Panc1 (cell line): ENCODE measurements at regions not wholly inside any gene's neighbourhood (a gene's known extent, or its start where the extent isn't known, plus 50 kb on each side); places are given as distances from the start of the nearest gene placed in this dataset.

Experiments used
- ATAC-seq: fragments of 200-7000 bp; cut with Tn5 transposase; 2 replicates; pipeline ENCODE4 v1.9.1; 2020; ENCODE audit warnings: mild to moderate bottlenecking, moderate library complexity
- BruUV-seq: library from RNA; stranded (reverse); fragments of 400-500 nt; replicated peaks from 2 replicates; lab custom pipeline; 2021; lab: Mats Ljungman, UMichigan
- CTCF ChIA-PET: fragments of 300-600 bp; sonication (Branson Sonifier 250); formaldehyde crosslinking; loops from one replicate; lab custom pipeline; 2022; ENCODE audit warnings: antibody characterized with exemption; lab: Charles Lee
- POLR2A ChIA-PET: fragments of 300-600 bp; sonication (Branson Sonifier 250); formaldehyde crosslinking; loops from one replicate; lab custom pipeline; 2022; ENCODE audit warnings: antibody characterized with exemption; lab: Charles Lee
- DNase-seq: peaks from one replicate; pipeline ENCODE4 v3.0.0-alpha.2; 2010; ENCODE audit warnings: low read depth, low spot score
- H3K27ac ChIP-seq: 2 replicates; pipeline ENCODE4 v1.5.1; 2011; ENCODE audit warnings: mild to moderate bottlenecking, low read length, inconsistent platforms
- H3K27me3 ChIP-seq: fragments of 200-500 bp; sonication (Bioruptor generic); 2 replicates; pipeline ENCODE4 v1.6.0; 2014; ENCODE audit warnings: low read length, inconsistent platforms; ENCODE audit not compliant: control insufficient read depth, insufficient read depth
- H3K36me3 ChIP-seq: fragments of 200-500 bp; sonication (Bioruptor generic); 2 replicates; pipeline ENCODE4 v1.5.1; 2014; ENCODE audit warnings: inconsistent platforms, mild to moderate bottlenecking, low read length, moderate library complexity; ENCODE audit not compliant: control insufficient read depth, insufficient read depth
- H3K4me1 ChIP-seq: 2 replicates; pipeline ENCODE4 v1.5.1; 2011; ENCODE audit warnings: inconsistent platforms, mild to moderate bottlenecking, low read length, moderate library complexity; ENCODE audit not compliant: control insufficient read depth, insufficient read depth
- H3K4me3 ChIP-seq, 2 experiments: 2 replicates each; pipeline ENCODE4 v1.5.1; 2011 to 2012; ENCODE audit warnings: low read depth in 2 of 2, low read length in 2 of 2, mild to moderate bottlenecking in 2 of 2, inconsistent platforms in 1 of 2, moderate library complexity in 1 of 2
- H3K9me3 ChIP-seq: fragments of 200-500 bp; sonication (Bioruptor generic); 2 replicates; pipeline ENCODE4 v1.5.1; 2014; ENCODE audit warnings: low read depth, mild to moderate bottlenecking, inconsistent platforms, low read length, moderate library complexity; ENCODE audit not compliant: control insufficient read depth, insufficient read depth
- POLR2AphosphoS5 ChIP-seq: IDR thresholded peaks from 2 replicates; pipeline ENCODE4 v1.6.1; 2012; ENCODE audit warnings: mild to moderate bottlenecking, low read depth, low read length, moderate library complexity
- SIN3A ChIP-seq: IDR thresholded peaks from 2 replicates; pipeline ENCODE4 v1.6.1; 2012; ENCODE audit warnings: low read depth, mild to moderate bottlenecking, low read length, moderate library complexity, borderline replicate concordance; ENCODE audit not compliant: insufficient read depth
- TCF7L2 ChIP-seq: IDR thresholded peaks from 2 replicates; pipeline ENCODE4 v1.6.1; 2011; ENCODE audit warnings: mild to moderate bottlenecking, low read depth, low read length, inconsistent platforms
- in situ Hi-C: cut with HindIII; loops from 2 replicates; pipeline ENCODE4 v1.10.0; 2016; ENCODE audit warnings: low sequenced_read_pairs, low pct_unique_long_range_greater_than_20kb
- intact Hi-C: fragments of 100-400 bp; cut with micrococcal nuclease; formaldehyde crosslinking; loops from one replicate; pipeline ENCODE4 v1.10.0; 2022; ENCODE audit not compliant: unreplicated experiment
- TF ChIP-seq, protein P1 (sequence below), 2 experiments: IDR thresholded peaks; 2 replicates each; pipeline ENCODE4 v1.6.1; 2011 to 2012; ENCODE audit warnings: low read depth in 2 of 2, control low read depth in 1 of 2, low read length in 1 of 2, mild to moderate bottlenecking in 1 of 2, moderate library complexity in 1 of 2; ENCODE audit not compliant: insufficient read depth in 1 of 2
- TF ChIP-seq, protein P2 (sequence below): fragments of 450-650 bp; IDR thresholded peaks from 2 replicates; pipeline ENCODE4 v1.5.1; 2017; ENCODE audit warnings: mild to moderate bottlenecking

DNA sequence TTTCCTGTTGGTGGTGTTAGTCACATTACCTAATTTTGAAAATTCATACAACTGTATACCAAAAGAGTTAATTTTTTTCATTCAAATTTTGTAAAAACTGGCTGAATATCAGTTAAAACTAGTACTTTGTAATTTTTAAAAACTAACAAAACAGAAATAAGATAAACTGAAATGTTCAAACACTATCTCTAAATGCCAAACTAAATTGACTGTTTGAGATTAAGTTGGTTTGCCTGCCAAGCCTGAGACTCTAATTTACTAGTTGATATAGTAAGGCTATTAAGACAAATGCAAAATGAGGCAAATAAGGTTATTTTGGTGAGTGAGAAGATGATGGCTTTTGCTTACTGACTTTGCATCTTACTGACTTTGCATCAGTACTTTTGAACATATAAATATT, 1134.9 kb upstream of the LRRN3 start:
- no peak for DNase-seq
- POLR2A ChIA-PET, result no interaction called here
- CTCF ChIA-PET, result no interaction called here
- Histone ChIP-seq H3K4me3 (no peak overlapping the region), H3K9me3 (no peaks in the 10 kb centered on the region), H3K27ac (no peak overlapping the region), H3K4me1 (no peaks in the 10 kb centered on the region), H3K36me3 (no peaks in the 10 kb centered on the region), H3K27me3 (no peaks in the 10 kb centered on the region)
- intact Hi-C loops (no loop called here), in situ Hi-C loops (no loop called here)
- TF ChIP-seq, protein P1, sequence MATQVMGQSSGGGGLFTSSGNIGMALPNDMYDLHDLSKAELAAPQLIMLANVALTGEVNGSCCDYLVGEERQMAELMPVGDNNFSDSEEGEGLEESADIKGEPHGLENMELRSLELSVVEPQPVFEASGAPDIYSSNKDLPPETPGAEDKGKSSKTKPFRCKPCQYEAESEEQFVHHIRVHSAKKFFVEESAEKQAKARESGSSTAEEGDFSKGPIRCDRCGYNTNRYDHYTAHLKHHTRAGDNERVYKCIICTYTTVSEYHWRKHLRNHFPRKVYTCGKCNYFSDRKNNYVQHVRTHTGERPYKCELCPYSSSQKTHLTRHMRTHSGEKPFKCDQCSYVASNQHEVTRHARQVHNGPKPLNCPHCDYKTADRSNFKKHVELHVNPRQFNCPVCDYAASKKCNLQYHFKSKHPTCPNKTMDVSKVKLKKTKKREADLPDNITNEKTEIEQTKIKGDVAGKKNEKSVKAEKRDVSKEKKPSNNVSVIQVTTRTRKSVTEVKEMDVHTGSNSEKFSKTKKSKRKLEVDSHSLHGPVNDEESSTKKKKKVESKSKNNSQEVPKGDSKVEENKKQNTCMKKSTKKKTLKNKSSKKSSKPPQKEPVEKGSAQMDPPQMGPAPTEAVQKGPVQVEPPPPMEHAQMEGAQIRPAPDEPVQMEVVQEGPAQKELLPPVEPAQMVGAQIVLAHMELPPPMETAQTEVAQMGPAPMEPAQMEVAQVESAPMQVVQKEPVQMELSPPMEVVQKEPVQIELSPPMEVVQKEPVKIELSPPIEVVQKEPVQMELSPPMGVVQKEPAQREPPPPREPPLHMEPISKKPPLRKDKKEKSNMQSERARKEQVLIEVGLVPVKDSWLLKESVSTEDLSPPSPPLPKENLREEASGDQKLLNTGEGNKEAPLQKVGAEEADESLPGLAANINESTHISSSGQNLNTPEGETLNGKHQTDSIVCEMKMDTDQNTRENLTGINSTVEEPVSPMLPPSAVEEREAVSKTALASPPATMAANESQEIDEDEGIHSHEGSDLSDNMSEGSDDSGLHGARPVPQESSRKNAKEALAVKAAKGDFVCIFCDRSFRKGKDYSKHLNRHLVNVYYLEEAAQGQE (IDR thresholded peaks at IDR 0.05; ENCODE audit: insufficient read depth in 1 of 2, low read depth in 2 of 2, low read length in 1 of 2), result no peak
- TF ChIP-seq TCF7L2 (no peak), POLR2AphosphoS5 (no peak), SIN3A (no peak)
- TF ChIP-seq, protein P2, sequence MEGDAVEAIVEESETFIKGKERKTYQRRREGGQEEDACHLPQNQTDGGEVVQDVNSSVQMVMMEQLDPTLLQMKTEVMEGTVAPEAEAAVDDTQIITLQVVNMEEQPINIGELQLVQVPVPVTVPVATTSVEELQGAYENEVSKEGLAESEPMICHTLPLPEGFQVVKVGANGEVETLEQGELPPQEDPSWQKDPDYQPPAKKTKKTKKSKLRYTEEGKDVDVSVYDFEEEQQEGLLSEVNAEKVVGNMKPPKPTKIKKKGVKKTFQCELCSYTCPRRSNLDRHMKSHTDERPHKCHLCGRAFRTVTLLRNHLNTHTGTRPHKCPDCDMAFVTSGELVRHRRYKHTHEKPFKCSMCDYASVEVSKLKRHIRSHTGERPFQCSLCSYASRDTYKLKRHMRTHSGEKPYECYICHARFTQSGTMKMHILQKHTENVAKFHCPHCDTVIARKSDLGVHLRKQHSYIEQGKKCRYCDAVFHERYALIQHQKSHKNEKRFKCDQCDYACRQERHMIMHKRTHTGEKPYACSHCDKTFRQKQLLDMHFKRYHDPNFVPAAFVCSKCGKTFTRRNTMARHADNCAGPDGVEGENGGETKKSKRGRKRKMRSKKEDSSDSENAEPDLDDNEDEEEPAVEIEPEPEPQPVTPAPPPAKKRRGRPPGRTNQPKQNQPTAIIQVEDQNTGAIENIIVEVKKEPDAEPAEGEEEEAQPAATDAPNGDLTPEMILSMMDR, result no peak
- no peak for ATAC-seq
- no TSS peak for BruUV-seq

DNA sequence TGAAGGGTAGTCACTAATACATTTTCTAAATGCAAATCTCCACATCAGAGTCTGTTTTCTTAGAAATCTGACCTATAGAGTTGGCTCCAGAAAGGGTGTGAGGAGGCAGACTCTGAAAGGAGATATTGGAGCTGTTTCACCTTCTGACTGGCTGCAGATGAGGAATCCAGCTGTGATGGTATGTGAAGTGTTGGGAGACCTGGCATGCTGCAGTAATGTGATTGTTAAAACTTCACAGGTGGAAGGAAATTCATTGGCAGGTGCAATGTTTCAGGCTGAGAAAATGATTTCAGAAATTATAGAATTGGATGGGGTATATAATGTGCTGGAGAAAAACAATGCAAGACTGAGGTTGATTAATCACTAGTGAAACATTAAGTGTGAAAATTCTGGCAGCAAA, 1134.0 kb upstream of the LRRN3 start:
- H3K4me1 ChIP-seq, result no peaks in the 10 kb centered on the region
- H3K36me3 ChIP-seq, result no peaks in the 10 kb centered on the region
- no peak overlapping the region for H3K27ac ChIP-seq
- ChIA-PET POLR2A (no interaction called here), CTCF (no interaction called here)
- ATAC-seq, result no peak
- H3K4me3 ChIP-seq, result no peak overlapping the region
- TF ChIP-seq TCF7L2, result no peak
- TF ChIP-seq POLR2AphosphoS5, result no peak
- TF ChIP-seq, protein P1 (IDR thresholded peaks at IDR 0.05; ENCODE audit: insufficient read depth in 1 of 2, low read depth in 2 of 2, low read length in 1 of 2), result no peak
- no peak for TF ChIP-seq SIN3A
- TF ChIP-seq, protein P2, result no peak
- in situ Hi-C loops, result no loop called here
- intact Hi-C loops, result no loop called here
- no peak for DNase-seq
- H3K27me3 ChIP-seq, result no peaks in the 10 kb centered on the region
- BruUV-seq, result no TSS peak
- no peaks in the 10 kb centered on the region for H3K9me3 ChIP-seq
